Muscle layer of colon (tissue), 2 donors: ENCODE measurements at regions not wholly inside any gene's neighbourhood (a gene's known extent, or its start where the extent isn't known, plus 50 kb on each side); places are given as distances from the start of the nearest gene placed in this dataset.

Experiments
- H3K27ac ChIP-seq: one replicate; pipeline ENCODE4 v1.7.0; 2013; ENCODE audit warnings: low read depth, mild to moderate bottlenecking, low read length, moderate library complexity
- H3K27me3 ChIP-seq, 2 donors: one replicate each; pipeline ENCODE4 v1.7.0; 2013; ENCODE audit warnings: low read length in 2 of 2, mild to moderate bottlenecking in 2 of 2; ENCODE audit not compliant: insufficient read depth in 2 of 2, control insufficient read depth in 1 of 2
- H3K36me3 ChIP-seq: one replicate; pipeline ENCODE4 v1.7.0; 2013; ENCODE audit warnings: mild to moderate bottlenecking, low read length; ENCODE audit not compliant: insufficient read depth
- H3K4me1 ChIP-seq: one replicate; pipeline ENCODE4 v1.7.0; 2013; ENCODE audit warnings: mild to moderate bottlenecking, low read length; ENCODE audit not compliant: insufficient read depth
- H3K4me3 ChIP-seq, 2 donors: one replicate each; pipeline ENCODE4 v1.7.0; 2013; ENCODE audit warnings: low read length in 2 of 2, low read depth in 1 of 2, mild to moderate bottlenecking in 1 of 2, moderate library complexity in 1 of 2
- H3K9ac ChIP-seq: one replicate; pipeline ENCODE4 v1.7.0; 2013; ENCODE audit warnings: low read length
- H3K9me3 ChIP-seq: one replicate; pipeline ENCODE4 v1.7.0; 2013; ENCODE audit warnings: mild to moderate bottlenecking, low read length
- donor health status: abdominal sarcoma.
- donor health status: Adenocarcinoma of cecum.

DNA sequence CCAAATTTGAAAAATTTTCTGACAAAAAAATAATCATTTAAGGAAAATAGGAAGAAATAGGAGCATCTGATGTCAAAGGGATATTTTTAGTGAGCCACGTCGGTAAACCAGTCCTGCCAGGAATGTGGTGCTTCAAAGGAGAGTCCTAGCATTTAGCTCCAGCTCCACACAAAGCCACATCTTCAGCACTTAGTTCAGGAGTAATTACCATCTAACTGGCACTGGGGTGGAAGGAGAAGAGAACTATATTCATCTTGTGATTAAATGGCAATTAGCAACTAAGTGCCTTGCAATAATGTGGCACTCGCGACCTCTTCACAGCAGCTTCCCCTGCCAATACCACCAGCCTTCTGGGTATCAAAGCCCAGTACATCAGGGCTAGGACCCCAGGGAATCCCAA lies 409.1 kb downstream of the SETD4 start:
- Histone ChIP-seq H3K4me3 (no peak overlapping the region), H3K4me1 (peaks cover 5% of the 10 kb centered on the region), H3K36me3 (no peaks in the 10 kb centered on the region), H3K9ac (no peak overlapping the region), H3K27ac (no peak overlapping the region), H3K27me3 (no peaks in the 10 kb centered on the region), H3K9me3 (no peaks in the 10 kb centered on the region)

DNA sequence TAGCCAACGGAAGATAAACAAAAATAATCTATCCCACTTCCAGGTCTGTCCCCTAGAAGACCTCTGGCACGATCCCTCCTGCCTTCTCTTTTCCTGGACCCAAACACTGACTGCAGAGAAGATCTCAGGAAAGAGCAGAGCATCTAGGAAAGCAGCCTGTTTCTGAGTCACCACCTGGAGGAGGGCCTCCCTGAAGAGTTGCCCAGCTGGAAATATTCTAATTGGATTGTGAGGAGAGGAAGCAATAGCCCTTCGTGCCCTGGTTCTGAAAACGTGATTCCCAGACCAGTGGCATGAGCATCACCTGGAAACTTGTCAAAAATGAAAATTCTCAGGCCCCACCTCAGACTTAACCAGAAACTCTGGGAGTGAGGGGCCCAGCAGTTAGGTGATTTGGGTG lies 411.1 kb downstream of the SETD4 start:
- no peaks in the 10 kb centered on the region for H3K36me3 ChIP-seq
- no peaks in the 10 kb centered on the region for H3K9me3 ChIP-seq
- peaks cover 5% of the 10 kb centered on the region for H3K4me1 ChIP-seq
- no peaks in the 10 kb centered on the region for H3K27me3 ChIP-seq
- H3K4me3 ChIP-seq, result no peak overlapping the region
- H3K9ac ChIP-seq, result no peak overlapping the region
- H3K27ac ChIP-seq, result no peak overlapping the region

DNA sequence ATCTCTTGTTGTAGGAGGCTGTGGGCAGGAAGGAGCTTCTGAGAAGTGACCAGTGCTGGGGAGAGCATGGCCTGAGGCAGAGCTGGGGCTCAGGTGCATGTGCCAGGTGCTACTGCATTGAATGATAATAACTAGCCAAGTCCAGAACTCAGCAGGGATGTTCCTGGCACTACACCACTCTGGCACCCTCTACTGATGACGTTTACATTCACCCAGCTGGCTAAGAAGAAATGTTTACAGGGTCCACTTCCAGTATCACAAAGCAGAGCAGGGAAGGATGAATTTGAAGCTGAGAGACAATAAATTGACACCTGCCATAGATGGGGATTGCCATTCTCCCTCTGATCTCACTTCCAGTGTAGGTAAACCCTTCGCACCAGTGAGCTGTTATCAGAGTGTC lies 411.8 kb downstream of the SETD4 start:
- H3K9me3 ChIP-seq, result no peaks in the 10 kb centered on the region
- H3K9ac ChIP-seq, result no peak overlapping the region
- H3K4me3 ChIP-seq, result no peak overlapping the region
- no peaks in the 10 kb centered on the region for H3K36me3 ChIP-seq
- no peaks in the 10 kb centered on the region for H3K27me3 ChIP-seq
- no peak overlapping the region for H3K27ac ChIP-seq
- H3K4me1 ChIP-seq, result peaks cover 5% of the 10 kb centered on the region

DNA sequence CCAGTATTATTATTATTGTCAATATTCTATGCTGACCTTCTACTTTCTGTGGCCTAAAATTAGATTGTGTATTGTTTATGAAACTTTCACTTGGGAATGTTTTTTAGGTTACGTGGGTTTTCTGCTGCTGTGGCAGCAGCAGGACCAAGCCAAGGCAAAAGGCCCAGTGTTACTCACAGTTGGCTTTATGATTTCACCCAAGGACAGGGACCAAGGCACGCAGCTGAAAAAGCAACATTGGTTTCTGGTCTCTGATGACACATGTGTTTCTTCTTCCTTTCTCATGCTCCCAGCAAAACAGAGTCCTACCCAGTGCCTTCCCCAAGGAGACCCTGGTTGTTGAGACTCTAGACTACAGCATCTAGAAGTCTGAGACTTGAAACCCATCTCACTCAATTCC lies 413.7 kb downstream of the SETD4 start:
- no peak overlapping the region for H3K27ac ChIP-seq
- H3K4me3 ChIP-seq, result no peak overlapping the region
- peaks cover 5% of the 10 kb centered on the region for H3K4me1 ChIP-seq
- no peaks in the 10 kb centered on the region for H3K27me3 ChIP-seq
- H3K9me3 ChIP-seq, result no peaks in the 10 kb centered on the region
- no peaks in the 10 kb centered on the region for H3K36me3 ChIP-seq
- no peak overlapping the region for H3K9ac ChIP-seq

DNA sequence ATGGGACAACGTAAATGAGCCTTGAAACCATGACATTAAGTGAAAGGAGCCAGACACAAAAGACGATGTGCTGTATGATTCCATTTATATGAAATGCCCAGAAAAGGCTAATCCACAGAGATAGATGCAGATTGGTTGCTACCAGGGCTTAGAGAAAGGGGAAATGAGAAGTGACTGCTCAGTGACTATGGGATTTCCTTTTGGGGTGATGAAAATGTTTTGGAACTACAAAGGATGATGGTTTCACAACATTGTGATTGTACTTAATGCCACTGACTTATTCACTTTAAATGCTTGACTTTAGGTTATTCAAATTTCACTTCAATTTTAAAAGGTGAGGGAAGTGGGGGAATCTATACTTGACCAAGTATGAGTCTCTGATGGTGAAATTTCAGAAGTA lies 414.3 kb downstream of the SETD4 start:
- peaks cover 5% of the 10 kb centered on the region for H3K4me1 ChIP-seq
- no peak overlapping the region for H3K4me3 ChIP-seq
- H3K9me3 ChIP-seq, result no peaks in the 10 kb centered on the region
- H3K9ac ChIP-seq, result no peak overlapping the region
- no peaks in the 10 kb centered on the region for H3K36me3 ChIP-seq
- no peaks in the 10 kb centered on the region for H3K27me3 ChIP-seq
- H3K27ac ChIP-seq, result no peak overlapping the region

DNA sequence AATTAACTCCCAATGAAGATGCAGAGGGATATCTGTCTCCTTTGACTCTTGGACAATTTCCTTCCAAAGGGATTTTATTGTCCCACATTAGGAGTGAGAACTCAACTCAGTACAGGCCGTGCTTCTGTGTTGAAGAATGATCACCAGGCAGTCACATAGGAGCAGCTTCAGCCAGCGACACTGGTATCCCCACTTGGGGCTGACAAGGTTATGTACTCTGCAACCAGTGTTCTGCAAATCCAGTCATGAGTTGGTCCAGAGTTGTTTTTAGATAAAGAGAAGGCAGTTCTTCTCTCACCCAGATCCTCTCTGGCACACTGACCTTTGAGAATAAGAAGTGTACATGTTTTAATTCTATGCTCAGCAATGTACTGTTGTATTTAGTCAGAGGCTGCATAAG lies 415.8 kb downstream of the SETD4 start:
- Histone ChIP-seq H3K27ac (no peak overlapping the region), H3K36me3 (no peaks in the 10 kb centered on the region), H3K4me1 (peaks cover 5% of the 10 kb centered on the region), H3K9me3 (no peaks in the 10 kb centered on the region), H3K4me3 (no peak overlapping the region), H3K27me3 (no peaks in the 10 kb centered on the region), H3K9ac (no peak overlapping the region)

DNA sequence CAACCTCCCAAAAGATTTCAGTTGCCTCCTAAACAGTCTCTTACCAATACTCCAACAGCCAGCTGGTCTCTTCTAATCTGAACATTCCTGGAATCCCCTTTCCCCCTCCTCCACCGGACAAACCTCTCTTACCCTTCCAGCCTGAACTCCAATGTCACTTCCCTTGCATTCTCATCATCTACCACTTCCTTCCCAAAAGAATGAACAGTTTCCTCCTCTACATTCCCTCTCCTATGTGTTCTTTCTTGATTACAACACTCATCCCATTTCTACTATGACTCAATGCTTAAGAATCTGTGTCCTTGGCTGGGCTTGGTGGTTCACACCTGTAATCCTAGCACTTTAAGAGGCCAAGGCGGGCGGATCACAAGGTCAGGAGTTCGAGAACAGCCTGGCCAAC lies 417.1 kb downstream of the SETD4 start:
- H3K9me3 ChIP-seq, result no peaks in the 10 kb centered on the region
- H3K4me3 ChIP-seq, result no peak overlapping the region
- H3K36me3 ChIP-seq, result no peaks in the 10 kb centered on the region
- no peaks in the 10 kb centered on the region for H3K4me1 ChIP-seq
- H3K9ac ChIP-seq, result no peak overlapping the region
- H3K27ac ChIP-seq, result no peak overlapping the region
- H3K27me3 ChIP-seq, result no peaks in the 10 kb centered on the region

DNA sequence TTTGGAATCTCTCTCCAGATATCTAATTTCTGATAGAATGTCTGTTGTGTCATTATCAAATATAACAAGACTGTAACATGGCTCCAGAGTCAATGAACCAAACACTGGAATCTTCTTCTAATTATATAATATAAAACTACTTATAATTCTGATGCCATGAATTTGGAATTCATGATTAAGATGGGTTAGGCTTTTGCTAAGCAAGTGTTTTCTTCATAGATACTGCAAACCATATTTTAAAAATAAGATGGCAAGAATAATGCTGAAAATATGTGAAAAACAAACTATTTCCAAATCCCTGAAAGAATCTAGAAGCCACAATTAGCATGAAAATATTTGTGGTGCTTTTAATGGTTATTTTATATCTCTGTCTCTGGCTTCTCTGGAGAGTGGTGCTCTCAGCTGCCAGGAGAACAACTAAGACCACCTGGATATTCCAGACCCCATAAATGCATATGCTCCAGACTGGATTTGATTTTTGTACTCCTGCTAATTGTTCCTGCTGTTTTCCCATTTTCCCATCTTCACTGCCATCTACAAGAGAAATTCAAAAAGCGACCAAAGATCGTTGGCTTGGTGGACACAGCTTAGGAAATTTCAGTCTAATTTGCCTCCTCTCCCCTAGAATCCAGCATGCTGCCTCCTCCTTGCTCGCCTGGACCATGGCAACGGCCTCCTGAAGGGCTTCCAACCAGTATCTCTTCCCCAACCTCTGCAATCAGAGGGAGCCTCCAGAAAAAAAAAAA lies 418.9 kb downstream of the SETD4 start:
- H3K36me3 ChIP-seq, result no peaks in the 10 kb centered on the region
- H3K27me3 ChIP-seq, result no peaks in the 10 kb centered on the region
- no peak overlapping the region for H3K9ac ChIP-seq
- no peak overlapping the region for H3K4me3 ChIP-seq
- no peaks in the 10 kb centered on the region for H3K9me3 ChIP-seq
- no peaks in the 10 kb centered on the region for H3K4me1 ChIP-seq
- H3K27ac ChIP-seq, result no peak overlapping the region

DNA sequence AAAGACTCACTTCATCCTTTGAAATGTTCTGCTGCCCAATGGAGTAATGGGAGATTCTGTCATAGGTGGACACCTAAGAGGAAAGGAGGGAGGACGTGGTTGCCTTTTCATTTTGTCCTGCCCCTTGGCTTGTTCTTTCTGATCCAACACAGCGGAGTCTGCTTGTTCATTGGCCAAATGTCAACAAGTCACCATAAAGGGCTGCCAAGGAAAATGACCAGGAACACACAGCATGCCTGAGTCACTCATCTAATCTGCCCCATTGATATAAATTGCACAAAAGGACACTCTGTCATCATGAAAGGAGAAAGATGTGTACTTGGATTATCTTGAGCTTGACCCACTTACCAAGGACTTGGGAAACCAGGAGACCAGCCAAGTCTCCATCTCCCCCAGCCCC lies 422.9 kb downstream of the SETD4 start:
- Histone ChIP-seq H3K9me3 (no peaks in the 10 kb centered on the region), H3K4me1 (no peaks in the 10 kb centered on the region), H3K36me3 (no peaks in the 10 kb centered on the region), H3K4me3 (no peak overlapping the region), H3K27me3 (no peaks in the 10 kb centered on the region), H3K9ac (no peak overlapping the region), H3K27ac (no peak overlapping the region)

DNA sequence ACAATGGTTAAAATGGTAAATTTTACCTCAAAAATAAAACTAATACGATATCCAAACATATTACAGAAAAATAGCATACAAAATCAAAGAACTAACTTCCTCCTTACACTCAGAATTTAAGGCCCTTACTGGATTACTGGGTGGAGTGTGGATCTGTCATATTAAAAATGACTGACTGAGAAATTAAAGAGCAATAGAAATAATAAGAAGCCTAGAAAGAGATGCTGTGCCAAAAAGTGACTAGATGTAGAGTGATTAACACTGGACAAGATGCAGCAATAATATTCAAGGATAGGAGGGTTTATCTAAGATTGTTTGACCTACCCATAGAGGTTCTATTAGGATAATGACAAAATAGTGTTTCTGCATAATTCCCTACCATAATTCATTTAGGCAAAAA lies 424.3 kb downstream of the SETD4 start:
- H3K9ac ChIP-seq, result no peak overlapping the region
- H3K9me3 ChIP-seq, result no peaks in the 10 kb centered on the region
- no peak overlapping the region for H3K4me3 ChIP-seq
- H3K36me3 ChIP-seq, result no peaks in the 10 kb centered on the region
- no peaks in the 10 kb centered on the region for H3K4me1 ChIP-seq
- no peaks in the 10 kb centered on the region for H3K27me3 ChIP-seq
- no peak overlapping the region for H3K27ac ChIP-seq

DNA sequence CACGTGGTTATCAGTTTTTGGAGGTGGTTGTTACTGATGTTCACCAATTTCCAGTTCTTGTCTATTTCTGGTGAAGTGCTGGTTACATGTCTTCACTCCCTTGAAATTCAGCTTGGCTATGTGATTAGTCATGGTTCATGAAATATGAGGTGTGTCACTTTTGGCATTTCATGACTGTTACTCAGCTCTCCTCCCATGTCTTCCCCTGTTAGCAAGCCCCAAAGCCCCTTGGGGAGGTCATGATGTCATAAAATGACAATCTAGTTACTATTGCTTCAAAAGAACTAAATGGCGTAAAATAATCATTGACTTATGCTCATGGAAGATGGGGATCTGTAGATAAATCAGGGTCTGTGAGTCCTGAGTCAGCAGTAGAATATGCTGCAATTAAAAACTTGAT lies 425.1 kb downstream of the SETD4 start:
- Histone ChIP-seq H3K36me3 (no peaks in the 10 kb centered on the region), H3K4me1 (no peaks in the 10 kb centered on the region), H3K9me3 (no peaks in the 10 kb centered on the region), H3K4me3 (no peak overlapping the region), H3K27me3 (no peaks in the 10 kb centered on the region), H3K27ac (no peak overlapping the region), H3K9ac (no peak overlapping the region)

DNA sequence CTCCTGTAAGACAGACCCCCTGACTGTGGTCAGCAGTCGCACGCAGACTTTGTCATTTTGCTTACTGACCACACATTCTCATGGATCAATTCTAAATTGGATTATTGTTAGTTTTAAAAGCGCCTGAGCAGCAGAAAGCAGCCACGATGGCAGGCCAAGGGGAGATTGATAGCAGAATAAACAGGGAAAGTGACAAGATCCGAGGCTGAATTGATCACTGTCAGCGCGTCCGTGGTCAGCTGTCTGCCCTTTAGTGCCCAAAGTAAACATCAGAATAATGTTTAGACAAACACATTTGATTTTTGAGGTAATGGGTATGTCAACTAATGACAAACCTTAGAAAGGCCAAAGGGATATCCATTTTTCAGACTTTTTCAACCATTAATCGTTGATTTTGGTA lies 426.8 kb downstream of the SETD4 start:
- no peak overlapping the region for H3K4me3 ChIP-seq
- no peak overlapping the region for H3K9ac ChIP-seq
- no peak overlapping the region for H3K27ac ChIP-seq
- H3K27me3 ChIP-seq, result no peaks in the 10 kb centered on the region
- no peaks in the 10 kb centered on the region for H3K36me3 ChIP-seq
- no peaks in the 10 kb centered on the region for H3K9me3 ChIP-seq
- no peaks in the 10 kb centered on the region for H3K4me1 ChIP-seq
